ENCODE measurements at regions not wholly inside any gene's neighbourhood (a gene's known extent, or its start where the extent isn't known, plus 50 kb on each side); places are given as distances from the start of the nearest gene placed in this dataset.
"Not testable (repeated sequence)": the region's sequence is repeated elsewhere in the genome, so short reads cannot be mapped to it uniquely, and the experiment has no call there.

- peak; percentile 32 for DNase-seq (ENCODE audit: low spot score)
These were observed 77.6 kb upstream of the IGLL5 start for GRCh38 chr22:22810018-22810427.

GRCh38 chr22:22810471-22810870, 77.1 kb upstream of the IGLL5 start:
- no peak for DNase-seq (ENCODE audit: low spot score)

GRCh38 chr22:22811016-22812009, 76.3 kb upstream of the IGLL5 start:
- DNase-seq (ENCODE audit: low spot score): no peak

GRCh38 chr22:22812031-22812905, 75.3 kb upstream of the IGLL5 start:
- DNase-seq (ENCODE audit: low spot score): no peak

- DNase-seq (ENCODE audit: low spot score): no peak
These were observed 74.2 kb upstream of the IGLL5 start for GRCh38 chr22:22813126-22814075.

GRCh38 chr22:22814666-22815396, 72.8 kb upstream of the IGLL5 start:
- no peak for DNase-seq (ENCODE audit: low spot score)

GRCh38 chr22:22815397-22816170, 72.0 kb upstream of the IGLL5 start:
- no peak for DNase-seq (ENCODE audit: low spot score)

- DNase-seq (ENCODE audit: low spot score): no peak
These were observed 71.5 kb upstream of the IGLL5 start for GRCh38 chr22:22816171-22816514.

GRCh38 chr22:22816766-22817410, 70.7 kb upstream of the IGLL5 start:
- DNase-seq (ENCODE audit: low spot score): no peak

GRCh38 chr22:22817468-22818201, 70.0 kb upstream of the IGLL5 start:
- DNase-seq (ENCODE audit: low spot score): no peak

GRCh38 chr22:22818202-22818538, 69.4 kb upstream of the IGLL5 start:
- DNase-seq (ENCODE audit: low spot score): no peak

- no peak for DNase-seq (ENCODE audit: low spot score)
These were observed 68.5 kb upstream of the IGLL5 start for GRCh38 chr22:22818861-22819855.

- DNase-seq (ENCODE audit: low spot score): no peak
These were observed 67.5 kb upstream of the IGLL5 start for GRCh38 chr22:22820076-22820475.

GRCh38 chr22:22820626-22821025, 67.0 kb upstream of the IGLL5 start:
- DNase-seq (ENCODE audit: low spot score): no peak

- DNase-seq (ENCODE audit: low spot score): no peak
These were observed 66.3 kb upstream of the IGLL5 start for GRCh38 chr22:22821340-22821739.

- DNase-seq (ENCODE audit: low spot score): no peak
These were observed 65.5 kb upstream of the IGLL5 start for GRCh38 chr22:22822106-22822505.

GRCh38 chr22:22822553-22822952, 65.1 kb upstream of the IGLL5 start:
- not testable (repeated sequence) for DNase-seq (ENCODE audit: low spot score)

All from AG20443 (cell line).